H1 (cell line): ENCODE measurements at regions not wholly inside any gene's neighbourhood (a gene's known extent, or its start where the extent isn't known, plus 50 kb on each side); places are given as distances from the start of the nearest gene placed in this dataset.

ENCODE experiments used
- ASH2L ChIP-seq: fragments of 200-600, 300-600 bp; sonication (generic); IDR thresholded peaks from one replicate; pipeline ENCODE4 v1.7.1; 2017; ENCODE audit warnings: low read length
- CHD7 ChIP-seq: fragments of 300-600 bp; sonication (generic); IDR thresholded peaks from 2 replicates; pipeline ENCODE4 v1.7.1; 2012; ENCODE audit warnings: low read length, moderate library complexity, mild to moderate bottlenecking, inconsistent platforms; ENCODE audit not compliant: insufficient replicate concordance
- GABPA ChIP-seq: IDR thresholded peaks from 2 replicates; pipeline ENCODE4 v1.6.1; 2011; ENCODE audit warnings: mild to moderate bottlenecking, low read length, moderate library complexity, borderline replicate concordance; ENCODE audit not compliant: insufficient read depth

- TF ChIP-seq CHD7 (no peak), GABPA (no peak), ASH2L (no peak)
These were observed 185.2 kb downstream of the KLF13 start (continued) for GRCh38 chr15:31511707-31512310.
